ENCODE measurements at regions not wholly inside any gene's neighbourhood (a gene's known extent, or its start where the extent isn't known, plus 50 kb on each side); places are given as distances from the start of the nearest gene placed in this dataset.

DNA sequence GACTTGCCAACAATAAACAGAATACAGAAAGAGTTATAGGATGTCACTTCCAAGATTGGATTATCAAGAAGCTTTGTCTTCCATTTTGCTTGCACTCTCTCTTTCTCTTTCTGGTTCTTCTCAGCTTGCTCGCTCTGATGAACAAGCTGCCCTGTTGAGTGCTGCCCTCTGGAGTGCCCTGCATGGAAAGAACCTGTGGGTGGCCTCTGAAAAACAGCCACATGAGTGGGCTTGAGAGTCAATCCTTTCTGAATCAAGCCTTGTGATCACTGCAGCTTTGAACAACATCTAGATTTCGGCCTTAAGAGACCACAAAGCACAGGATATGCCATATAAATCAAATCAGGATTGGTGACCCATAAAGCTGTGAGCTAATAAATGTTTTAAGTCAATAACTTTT, 185.1 kb downstream of the KIF2B start:
- no peak for DNase-seq (ENCODE audit: low spot score)

GRCh38 chr17:54009502-54009901, 186.8 kb downstream of the KIF2B start:
- no peak for DNase-seq (ENCODE audit: low spot score)

DNA sequence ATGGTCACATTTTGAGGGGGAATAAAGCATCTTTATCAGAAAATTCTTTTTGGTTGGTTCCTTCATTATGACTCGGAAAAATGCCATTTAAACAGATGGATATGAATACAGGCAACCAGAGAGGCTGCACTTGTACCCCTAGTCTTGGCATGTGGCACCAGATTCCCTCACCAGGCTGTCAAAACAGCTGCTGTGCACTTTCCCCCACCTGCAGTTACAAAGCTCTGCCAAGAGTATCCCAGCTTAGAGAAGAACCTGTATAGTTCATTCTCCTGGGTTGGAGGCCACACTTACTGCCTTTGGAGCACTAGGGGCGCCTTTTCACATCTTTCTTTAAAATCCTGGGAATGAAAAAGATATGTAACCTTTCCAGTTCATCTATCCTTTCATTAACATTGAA, 190.3 kb downstream of the KIF2B start:
- no peak for DNase-seq (ENCODE audit: low spot score)

DNA sequence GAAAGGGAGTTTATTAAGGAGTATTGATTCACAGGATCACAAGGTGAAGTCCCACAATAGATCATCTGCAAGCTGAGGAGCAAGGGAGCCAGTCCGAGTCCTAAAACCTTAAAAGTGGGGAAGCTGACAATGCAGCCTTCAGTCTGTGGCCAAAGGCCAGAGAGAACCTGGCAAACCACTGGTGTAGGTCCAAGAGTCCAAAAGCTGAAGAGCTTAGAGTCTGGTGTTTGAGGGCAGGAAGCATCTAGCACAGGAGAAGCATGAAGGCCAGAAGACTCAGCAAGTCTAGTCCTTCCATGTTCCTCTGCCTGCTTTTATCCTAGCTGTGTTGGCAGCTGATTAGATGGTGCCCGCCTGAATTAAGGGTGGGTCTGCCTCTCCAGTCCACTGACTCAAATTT, 193.0 kb downstream of the KIF2B start:
- no peak for DNase-seq (ENCODE audit: low spot score)

GRCh38 chr17:54021418-54021817, 198.7 kb downstream of the KIF2B start:
- no peak for DNase-seq (ENCODE audit: low spot score)

DNA sequence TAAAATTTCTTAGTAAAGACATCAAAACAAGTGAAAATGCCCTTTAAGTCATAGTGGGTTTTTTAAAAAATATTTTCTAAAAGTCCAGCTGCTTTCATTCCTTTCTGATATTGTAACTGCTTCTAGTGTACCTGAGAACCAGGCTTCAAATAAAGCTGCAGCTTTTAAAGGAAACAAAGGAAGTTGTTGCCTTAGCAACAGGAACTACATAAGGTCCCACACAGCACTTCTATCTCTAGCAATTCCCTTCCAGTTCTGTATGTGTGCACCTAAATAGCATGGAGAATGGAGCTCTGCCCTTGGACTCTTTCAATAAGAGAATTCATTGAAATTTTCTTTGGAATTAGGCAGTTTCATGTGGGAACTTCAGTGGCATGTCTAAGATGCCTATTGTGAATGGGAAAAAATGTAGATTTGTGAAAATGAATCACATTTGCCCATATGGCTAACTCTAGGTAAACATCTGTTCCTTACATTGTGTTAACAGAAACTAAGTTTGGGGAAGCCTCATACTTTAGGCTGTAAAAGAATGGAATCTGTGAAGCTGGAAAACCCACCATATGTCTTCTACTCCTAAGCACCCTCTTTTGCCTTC, 206.4 kb downstream of the KIF2B start:
- no peak for DNase-seq (ENCODE audit: low spot score)

GRCh38 chr17:54029986-54030385, 207.3 kb downstream of the KIF2B start:
- no peak for DNase-seq (ENCODE audit: low spot score)

GRCh38 chr17:54046570-54046969, 223.8 kb downstream of the KIF2B start:
- no peak for DNase-seq (ENCODE audit: low spot score)

DNA sequence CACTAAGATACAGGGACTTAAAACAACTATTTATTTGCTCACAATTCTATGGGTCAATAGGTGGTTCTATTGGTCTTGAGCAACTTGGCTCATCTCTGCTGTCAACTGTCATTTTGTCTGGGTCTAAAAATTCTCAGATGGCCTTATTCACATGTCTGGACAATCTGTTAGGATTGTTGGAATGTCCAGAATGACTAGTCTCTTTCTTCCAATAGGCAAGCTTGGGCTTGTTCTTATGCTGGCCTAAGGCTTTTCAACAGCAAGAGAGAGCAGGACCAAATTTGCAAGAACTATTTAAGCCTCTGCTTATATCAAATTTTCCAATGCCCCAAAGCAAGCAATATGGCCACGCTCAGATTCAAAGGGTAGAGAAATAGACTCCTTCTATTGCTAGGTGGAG, 240.9 kb downstream of the KIF2B start:
- DNase-seq (ENCODE audit: low spot score) = no peak

GRCh38 chr17:54085020-54085419, 262.3 kb downstream of the KIF2B start:
- DNase-seq (ENCODE audit: low spot score) = no peak

GRCh38 chr17:54085934-54086333, 263.2 kb downstream of the KIF2B start:
- DNase-seq (ENCODE audit: low spot score) = peak; percentile 30

DNA sequence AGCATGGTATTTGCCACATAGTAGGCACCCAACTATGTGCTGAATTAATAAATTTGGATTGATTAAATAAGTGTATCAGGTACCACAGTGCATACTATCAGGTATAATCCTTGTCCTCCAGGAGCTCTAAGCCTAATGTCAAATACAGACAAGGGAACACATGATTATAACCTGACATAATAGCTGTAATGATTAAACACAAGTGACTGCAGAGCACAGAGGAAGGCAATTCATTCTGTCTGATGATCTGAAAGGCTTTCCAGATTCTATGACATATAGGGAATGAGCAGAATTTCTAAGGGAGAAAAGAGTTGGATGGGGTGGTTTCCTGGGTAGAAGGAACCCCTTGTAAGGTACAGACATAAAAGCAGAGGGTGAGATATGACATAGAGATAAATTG, 273.5 kb downstream of the KIF2B start:
- no peak for DNase-seq (ENCODE audit: low spot score)

- DNase-seq (ENCODE audit: low spot score) = no peak
Observed at GRCh38 chr17:54099221-54099620, 276.5 kb downstream of the KIF2B start.

GRCh38 chr17:54102246-54102645, 279.5 kb downstream of the KIF2B start:
- no peak for DNase-seq (ENCODE audit: low spot score)

GRCh38 chr17:54111576-54111975, 288.8 kb downstream of the KIF2B start:
- no peak for DNase-seq (ENCODE audit: low spot score)

- no peak for DNase-seq (ENCODE audit: low spot score)
Observed at GRCh38 chr17:54117452-54117851, 294.7 kb downstream of the KIF2B start.

- DNase-seq (ENCODE audit: low spot score) = no peak
Observed at GRCh38 chr17:54124456-54124855, 301.7 kb downstream of the KIF2B start.

DNA sequence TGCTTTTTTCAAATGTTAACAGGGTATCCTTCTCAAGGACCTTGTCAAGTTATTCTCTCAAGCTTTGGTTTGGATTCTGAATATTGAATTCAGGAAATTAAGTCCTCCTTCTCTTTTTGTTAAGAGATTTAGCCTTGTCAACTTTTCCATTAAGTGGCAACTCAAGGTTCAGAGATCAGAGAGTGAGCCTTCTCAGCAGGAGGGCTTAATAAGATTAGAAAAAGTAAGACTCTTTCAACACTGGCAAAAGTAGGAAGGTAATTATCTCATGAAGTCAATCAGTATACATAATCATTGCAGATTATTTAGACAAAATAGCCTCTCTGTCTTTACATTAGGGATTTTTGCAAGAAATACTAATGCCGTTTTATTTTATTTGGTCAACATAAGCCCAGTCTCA, 330.7 kb downstream of the KIF2B start:
- DNase-seq (ENCODE audit: low spot score) = no peak

DNA sequence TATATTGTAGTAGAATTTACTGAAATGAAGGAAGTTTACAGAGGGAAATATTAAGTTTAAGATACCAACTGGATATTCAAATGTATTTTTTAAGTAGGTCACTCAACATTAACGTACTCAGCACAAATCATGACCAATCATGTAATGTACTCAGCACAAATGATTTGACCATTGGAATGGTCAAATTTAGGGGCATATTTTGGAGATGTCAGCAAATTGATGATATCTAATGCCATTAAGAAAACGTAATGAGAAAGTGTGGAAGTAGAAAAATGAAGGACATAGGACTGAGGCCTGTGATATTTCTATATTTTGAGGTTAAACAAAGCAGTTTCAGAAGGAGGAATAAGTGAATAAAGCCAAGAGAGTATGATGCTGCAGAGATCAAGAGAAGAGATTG, 334.8 kb downstream of the KIF2B start:
- DNase-seq (ENCODE audit: low spot score) = no peak

DNA sequence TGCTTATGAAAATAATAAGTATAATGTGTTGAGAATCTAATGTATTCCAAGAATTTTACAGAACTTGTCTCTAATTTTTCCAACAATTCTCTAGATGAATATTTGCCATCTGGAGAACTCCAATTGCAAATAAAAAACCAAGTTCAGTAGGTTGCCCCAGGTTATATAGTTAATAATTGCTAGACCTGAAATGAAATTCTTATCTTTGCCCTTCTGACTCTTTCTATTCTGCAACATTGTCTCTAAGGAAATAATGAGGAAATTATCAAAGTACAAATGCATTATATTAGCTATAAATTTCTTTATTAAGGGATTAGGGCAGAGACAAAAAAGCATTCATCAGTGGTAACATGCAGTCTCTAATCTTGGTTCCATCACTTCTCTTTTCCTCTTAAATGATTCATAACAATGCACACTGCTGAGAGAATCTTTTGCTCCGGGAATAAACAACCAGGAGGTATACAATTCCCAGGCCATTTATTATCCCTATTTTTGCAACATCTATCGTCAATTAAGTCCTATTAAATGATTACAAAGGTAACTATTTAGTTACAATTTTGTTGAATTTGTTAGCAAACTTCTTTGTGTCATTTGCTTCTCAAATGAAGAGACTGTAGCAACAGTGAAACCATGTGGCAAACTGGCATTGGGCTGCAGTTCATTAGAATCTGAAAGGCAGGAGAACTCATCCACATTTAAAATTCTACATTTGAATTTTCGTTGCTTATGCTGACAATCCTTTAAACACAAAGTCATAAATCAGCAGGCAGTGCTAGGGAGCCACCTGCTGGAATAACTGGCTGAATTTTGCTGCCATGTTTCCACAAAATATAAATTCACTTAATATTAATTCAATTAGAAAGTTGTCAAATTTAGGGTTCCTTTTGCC, 349.6 kb downstream of the KIF2B start:
- peak; percentile 13 for DNase-seq (ENCODE audit: low spot score)

GRCh38 chr17:54172985-54173316, 350.2 kb downstream of the KIF2B start:
- DNase-seq (ENCODE audit: low spot score) = no peak

- no peak for DNase-seq (ENCODE audit: low spot score)
Observed at GRCh38 chr17:54177606-54178308, 355.0 kb downstream of the KIF2B start.

- DNase-seq (ENCODE audit: low spot score) = no peak
Observed at GRCh38 chr17:54180950-54181349, 358.2 kb downstream of the KIF2B start.

Measured in H4 (cell line).